ENCODE measurements at regions not wholly inside any gene's neighbourhood (a gene's known extent, or its start where the extent isn't known, plus 50 kb on each side); places are given as distances from the start of the nearest gene placed in this dataset.

GRCh38 chrX:82757614-82758013 is 750.5 kb upstream of the POU3F4 start:
- TF ChIP-seq CTCF (IDR thresholded peaks at IDR 0.05) (no peak), ZFX (IDR thresholded peaks at IDR 0.05; ENCODE audit: borderline replicate concordance) (no peak)
